SK-MEL-5 (cell line): ENCODE measurements at regions not wholly inside any gene's neighbourhood (a gene's known extent, or its start where the extent isn't known, plus 50 kb on each side); places are given as distances from the start of the nearest gene placed in this dataset.
"Not testable (repeated sequence)": the region's sequence is repeated elsewhere in the genome, so short reads cannot be mapped to it uniquely, and the experiment has no call there.

Experiments used
- DNase-seq: peaks from one replicate; pipeline ENCODE4 v3.0.0-alpha.2; 2016; ENCODE audit warnings: low read depth, low spot score
- in situ Hi-C: cut with HindIII; loops from 2 replicates; pipeline ENCODE4 v1.10.0; 2016; ENCODE audit warnings: low sequenced_read_pairs, high pct_unique_total_duplicates, low pct_unique_long_range_greater_than_20kb

- no peak for DNase-seq
Observed at GRCh38 chr1:70717656-70718055, 306.6 kb downstream of the CTH start.

GRCh38 chr1:70718086-70718630, 307.1 kb downstream of the CTH start:
- in situ Hi-C loops = no loop called here
- DNase-seq = no peak

More at GRCh38 chr1:70717656-70718055, 306.6 kb downstream of the CTH start:
- in situ Hi-C loops = no loop called here

DNA sequence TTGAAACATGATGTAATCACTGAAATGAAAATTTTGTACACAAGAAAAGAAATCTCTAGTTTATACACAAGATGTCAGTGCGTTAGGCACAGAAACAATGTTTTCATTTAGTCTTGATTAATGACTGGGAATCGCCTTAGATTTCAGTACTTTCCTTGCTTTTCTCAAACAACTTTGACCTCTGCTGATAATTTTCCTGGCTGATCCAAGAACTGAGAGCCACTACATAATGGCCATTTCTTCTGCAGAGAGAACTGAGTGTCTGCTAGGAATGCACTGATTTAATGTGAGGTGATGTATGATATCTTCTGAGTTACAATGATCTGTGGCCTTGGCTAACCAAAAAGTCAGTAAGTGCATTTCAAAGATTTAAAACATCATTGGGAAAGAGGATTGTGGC, 308.1 kb downstream of the CTH start:
- DNase-seq = no peak
- in situ Hi-C loops = no loop called here

DNA sequence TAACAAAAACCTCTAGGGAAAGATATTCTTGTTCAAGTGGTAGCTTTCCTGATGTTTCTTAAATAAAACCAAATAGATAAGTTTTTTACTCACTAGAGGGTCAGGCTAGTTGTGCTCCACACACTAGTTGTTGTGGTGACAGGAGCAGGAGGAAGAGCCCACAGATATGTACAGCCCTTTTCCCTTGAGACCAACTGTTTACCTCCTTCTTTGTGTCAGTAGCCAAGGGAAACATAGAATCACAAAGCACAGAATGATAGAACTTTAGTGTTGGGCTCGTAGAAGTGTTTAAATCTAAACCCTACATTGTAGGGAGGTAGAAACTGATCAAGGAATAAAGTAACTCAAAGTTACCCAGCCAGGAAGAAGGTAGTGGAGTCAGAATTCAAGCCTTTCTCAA, 309.0 kb downstream of the CTH start:
- no peak for DNase-seq
- in situ Hi-C loops = no loop called here

- in situ Hi-C loops = no loop called here
- DNase-seq = no peak
Observed at GRCh38 chr1:70720521-70720920, 309.5 kb downstream of the CTH start.

DNA sequence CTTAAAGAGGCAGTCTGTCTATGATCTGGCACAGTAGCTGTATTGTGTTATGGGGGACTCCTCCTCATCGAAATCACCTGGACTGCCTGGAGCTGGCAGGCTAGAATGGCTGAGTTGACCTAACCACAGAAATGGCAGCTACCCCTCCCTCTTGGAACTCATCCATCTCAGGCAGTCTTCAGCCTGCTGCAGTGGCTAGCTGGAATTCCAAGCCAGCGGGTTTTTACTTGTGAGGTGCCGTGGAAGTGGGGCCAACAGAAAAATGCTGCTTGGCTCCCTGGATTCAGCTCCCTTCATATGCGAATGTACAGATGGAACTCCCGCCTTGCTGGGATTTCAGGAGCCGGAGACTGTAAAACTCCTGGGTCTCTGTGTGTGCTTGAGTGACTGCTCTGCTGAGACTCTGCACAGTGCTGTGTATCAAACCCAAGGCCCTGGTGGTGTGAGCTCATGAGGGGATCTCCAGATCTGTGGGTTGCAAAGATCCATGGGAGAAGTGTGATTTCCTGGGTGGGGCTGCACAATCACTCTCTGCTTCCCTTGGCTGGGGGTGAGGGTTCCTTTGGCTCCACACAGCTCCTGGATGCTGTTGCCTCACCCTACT, 316.9 kb downstream of the CTH start:
- DNase-seq = no peak
- in situ Hi-C loops = no loop called here

DNA sequence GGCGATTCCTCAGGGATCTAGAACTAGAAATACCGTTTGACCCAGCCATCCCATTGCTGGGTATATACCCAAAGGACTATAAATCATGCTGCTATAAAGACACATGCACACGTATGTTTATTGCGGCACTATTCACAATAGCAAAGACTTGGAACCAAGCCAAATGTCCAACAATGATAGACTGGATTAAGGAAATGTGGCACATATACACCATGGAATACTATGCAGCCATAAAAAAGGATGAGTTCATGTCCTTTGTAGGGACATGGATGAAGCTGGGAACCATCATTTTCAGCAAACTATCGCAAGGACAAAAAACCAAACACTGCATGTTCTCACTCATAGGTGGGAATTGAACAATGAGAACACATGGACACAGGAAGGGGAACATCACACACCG, 311.1 kb downstream of the PTGER3 start:
- DNase-seq, in situ Hi-C loops: not testable (repeated sequence)

GRCh38 chr1:70737125-70737524, 310.5 kb downstream of the PTGER3 start:
- in situ Hi-C loops = no loop called here
- no peak for DNase-seq

- in situ Hi-C loops = no loop called here
- DNase-seq = no peak
Observed at GRCh38 chr1:70738624-70739023, 309.0 kb downstream of the PTGER3 start.

GRCh38 chr1:70745199-70745598, 302.4 kb downstream of the PTGER3 start:
- peak; percentile 62 for DNase-seq

DNA sequence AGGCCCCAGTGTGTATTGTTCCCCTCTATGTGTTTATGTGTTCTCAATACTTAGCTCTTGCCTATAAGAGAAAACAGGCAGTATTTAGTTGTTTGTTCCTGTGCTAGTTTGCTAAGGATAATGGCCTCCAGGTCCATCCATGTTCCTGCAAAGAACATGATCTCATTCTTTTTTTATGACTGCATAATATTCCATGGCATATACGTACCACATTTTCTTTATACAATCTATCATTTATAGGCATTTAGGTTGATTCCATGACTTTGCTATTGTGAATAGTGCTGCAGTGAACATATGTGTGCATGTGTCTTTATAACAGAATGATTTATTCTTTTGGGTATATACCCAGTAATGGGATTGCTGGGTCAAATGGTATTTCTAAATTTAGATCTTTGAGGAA, 301.6 kb downstream of the PTGER3 start:
- DNase-seq, in situ Hi-C loops: not testable (repeated sequence)

More at GRCh38 chr1:70745199-70745598, 302.4 kb downstream of the PTGER3 start:
- in situ Hi-C loops = no loop called here

DNA sequence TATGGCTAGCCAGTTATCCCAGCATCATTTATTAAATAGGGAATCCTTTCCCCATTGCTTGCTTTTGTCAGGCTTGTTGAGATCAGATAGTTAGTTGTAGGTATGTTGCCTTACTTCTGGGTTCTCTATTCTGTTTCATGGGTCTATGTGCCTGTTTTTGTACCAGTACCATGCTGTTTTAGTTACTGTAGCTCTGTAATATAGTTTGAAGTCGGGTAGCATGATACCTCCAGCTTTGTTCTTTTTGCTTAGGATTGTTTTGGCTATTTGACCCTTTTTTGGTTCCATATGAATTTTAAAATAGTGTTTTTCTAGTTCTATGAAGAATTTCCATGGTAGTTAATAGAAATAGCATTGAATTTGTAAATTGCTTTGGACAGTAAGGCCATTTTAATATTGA, 300.5 kb downstream of the PTGER3 start:
- DNase-seq, in situ Hi-C loops: not testable (repeated sequence)

- in situ Hi-C loops = not testable (repeated sequence)
Observed at GRCh38 chr1:70751676-70752287, 295.8 kb downstream of the PTGER3 start.

GRCh38 chr1:70754701-70755100, 292.9 kb downstream of the PTGER3 start:
- in situ Hi-C loops = no loop called here
- DNase-seq = no peak

More at GRCh38 chr1:70751676-70752287, 295.8 kb downstream of the PTGER3 start:
- DNase-seq = not testable (repeated sequence)

GRCh38 chr1:70760154-70760553, 287.5 kb downstream of the PTGER3 start:
- DNase-seq = no peak
- in situ Hi-C loops = no loop called here

GRCh38 chr1:70762386-70762785, 285.2 kb downstream of the PTGER3 start:
- in situ Hi-C loops = no loop called here
- DNase-seq = no peak

- in situ Hi-C loops = no loop called here
- DNase-seq = no peak
Observed at GRCh38 chr1:70764747-70765146, 282.9 kb downstream of the PTGER3 start.

- DNase-seq = no peak
- in situ Hi-C loops = no loop called here
Observed at GRCh38 chr1:70767377-70767776, 280.2 kb downstream of the PTGER3 start.

GRCh38 chr1:70768216-70768615, 279.4 kb downstream of the PTGER3 start:
- in situ Hi-C loops = no loop called here
- no peak for DNase-seq
